Endodermal cell (in vitro differentiated cells): ENCODE measurements at regions not wholly inside any gene's neighbourhood (a gene's known extent, or its start where the extent isn't known, plus 50 kb on each side); places are given as distances from the start of the nearest gene placed in this dataset.

Source experiments
- DNase-seq: peaks from one replicate; pipeline ENCODE4 v3.0.0-alpha.2; 2017
- H3K27ac ChIP-seq: 2 replicates; pipeline ENCODE4 v1.5.1; 2013; ENCODE audit warnings: mild to moderate bottlenecking, low read depth, low read length, moderate library complexity
- H3K27me3 ChIP-seq: 2 replicates; pipeline ENCODE4 v1.6.1; 2013; ENCODE audit warnings: mild to moderate bottlenecking, low read length, moderate library complexity; ENCODE audit not compliant: insufficient read depth, control insufficient read depth, poor library complexity, severe bottlenecking
- H3K36me3 ChIP-seq: 2 replicates; pipeline ENCODE4 v1.7.0; 2013; ENCODE audit warnings: mild to moderate bottlenecking, low read length, moderate library complexity; ENCODE audit not compliant: control insufficient read depth, insufficient read depth
- H3K4me1 ChIP-seq: one replicate; pipeline ENCODE4 v1.7.0; 2013; ENCODE audit warnings: low read length; ENCODE audit not compliant: control insufficient read depth, insufficient read depth
- H3K4me3 ChIP-seq: 2 replicates; pipeline ENCODE4 v1.5.1; 2013; ENCODE audit warnings: mild to moderate bottlenecking, low read length, moderate library complexity
- H3K9ac ChIP-seq: 2 replicates; pipeline ENCODE4 v1.6.1; 2013; ENCODE audit warnings: mild to moderate bottlenecking, low read length, moderate library complexity; ENCODE audit not compliant: poor library complexity, severe bottlenecking; ENCODE audit errors: extremely low read depth
- H3K9me3 ChIP-seq: 2 replicates; pipeline ENCODE4 v1.6.1; 2013; ENCODE audit warnings: mild to moderate bottlenecking, low read length, moderate library complexity; ENCODE audit not compliant: control insufficient read depth
- H3K27ac Mint-ChIP-seq: 2 replicates; pipeline ENCODE4 v1.8.0; 2020; ENCODE audit warnings: mixed read lengths
- H3K27me3 Mint-ChIP-seq: 2 replicates; pipeline ENCODE4 v1.8.0; 2021; ENCODE audit warnings: mild to moderate bottlenecking, mixed read lengths; ENCODE audit not compliant: insufficient read depth
- H3K36me3 Mint-ChIP-seq: 2 replicates; pipeline ENCODE4 v1.8.0; 2020; ENCODE audit warnings: low read depth, mixed read lengths
- H3K4me1 Mint-ChIP-seq: 2 replicates; pipeline ENCODE4 v1.8.0; 2020; ENCODE audit warnings: mixed read lengths
- H3K4me3 Mint-ChIP-seq: 2 replicates; pipeline ENCODE4 v1.8.0; 2020; ENCODE audit warnings: mild to moderate bottlenecking, moderate library complexity, mixed read lengths
- H3K9me3 Mint-ChIP-seq: 2 replicates; pipeline ENCODE4 v1.8.0; 2020; ENCODE audit warnings: mild to moderate bottlenecking, mixed read lengths
- CTCF ChIP-seq: fragments of 200-600 bp; sonication (generic); conservative IDR thresholded peaks from 2 replicates; pipeline ENCODE4 v1.5.0; 2021; ENCODE audit warnings: antibody characterized with exemption, mild to moderate bottlenecking
- WGBS, 2 experiments: methylation state at CpG; one replicate each; pipeline versions ENCODE4 v1.1.5 to v1.1.7; 2013; ENCODE audit warnings: missing lambda C conversion rate in 2 of 2, mixed read lengths in 1 of 2; ENCODE audit not compliant: insufficient coverage in 1 of 2, insufficient read length in 1 of 2; 5-methylcytosine and 5-hydroxymethylcytosine counted together

DNA sequence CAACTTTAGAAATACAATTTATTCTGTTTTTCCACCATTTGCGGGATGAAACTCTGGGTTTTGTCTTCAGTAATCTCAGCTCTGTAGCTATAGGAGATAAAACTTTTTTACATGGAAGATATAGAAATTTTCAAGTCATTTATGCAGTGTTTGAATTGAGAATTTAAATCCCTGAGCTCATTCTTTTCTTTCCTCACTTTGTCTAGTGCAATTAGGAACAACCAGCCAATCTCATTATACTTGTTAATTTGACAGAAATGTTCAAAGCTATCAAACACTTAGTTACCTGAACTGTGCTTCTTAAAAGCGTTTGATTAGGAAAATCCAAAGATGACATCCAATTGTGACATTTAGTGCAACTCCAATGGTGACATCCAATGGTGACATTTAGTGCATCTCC, 1014.3 kb downstream of the SLITRK5 start:
- Mint-ChIP-seq H3K36me3 (no peaks in the 10 kb centered on the region), H3K27me3 (no peaks in the 10 kb centered on the region), H3K4me3 (no peak overlapping the region), H3K4me1 (no peaks in the 10 kb centered on the region), H3K9me3 (no peaks in the 10 kb centered on the region), H3K27ac (no peak overlapping the region)
- Histone ChIP-seq H3K9me3 (no peaks in the 10 kb centered on the region), H3K4me3 (no peak overlapping the region), H3K27ac (no peak overlapping the region), H3K9ac (no peak overlapping the region), H3K27me3 (no peaks in the 10 kb centered on the region), H3K36me3 (no peaks in the 10 kb centered on the region), H3K4me1 (no peaks in the 10 kb centered on the region)
- DNase-seq = no peak
- WGBS, 2 experiments = 88% methylated on average over 2 of the region's 2 CpGs; no CpG with 5 or more reads in 1 of the 2 experiments
- no peak for TF ChIP-seq CTCF

DNA sequence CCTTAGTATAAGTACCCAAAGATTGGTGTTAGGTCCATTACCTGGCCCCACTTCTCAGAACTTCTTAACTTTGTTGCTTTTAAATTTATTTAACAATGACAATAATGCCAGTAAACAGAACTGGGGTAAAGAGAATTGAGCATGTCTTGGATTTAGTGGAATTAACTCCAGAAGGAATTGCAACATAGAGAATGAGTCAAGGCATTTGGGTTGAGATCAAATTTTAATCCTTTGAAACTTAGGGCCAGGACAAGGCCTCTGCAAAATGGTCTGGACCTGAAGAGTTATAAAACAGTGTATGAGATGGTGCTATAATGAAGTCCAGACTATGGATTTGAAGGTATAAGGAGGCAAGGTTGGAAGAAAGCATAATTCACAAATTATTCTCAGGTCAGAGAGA, 1030.4 kb downstream of the SLITRK5 start:
- no peaks in the 10 kb centered on the region for H3K27me3 Mint-ChIP-seq
- no peak overlapping the region for H3K27ac Mint-ChIP-seq
- no peak overlapping the region for H3K4me3 Mint-ChIP-seq
- Histone ChIP-seq H3K9ac (no peak overlapping the region), H3K27me3 (no peaks in the 10 kb centered on the region), H3K4me1 (peaks cover 2% of the 10 kb centered on the region), H3K9me3 (peaks cover 12% of the 10 kb centered on the region), H3K36me3 (no peaks in the 10 kb centered on the region), H3K4me3 (no peak overlapping the region), H3K27ac (no peak overlapping the region)
- H3K9me3 Mint-ChIP-seq = peaks cover 1% of the 10 kb centered on the region
- peaks cover 18% of the 10 kb centered on the region for H3K4me1 Mint-ChIP-seq
- no peak for TF ChIP-seq CTCF
- no peak for DNase-seq
- no peaks in the 10 kb centered on the region for H3K36me3 Mint-ChIP-seq

DNA sequence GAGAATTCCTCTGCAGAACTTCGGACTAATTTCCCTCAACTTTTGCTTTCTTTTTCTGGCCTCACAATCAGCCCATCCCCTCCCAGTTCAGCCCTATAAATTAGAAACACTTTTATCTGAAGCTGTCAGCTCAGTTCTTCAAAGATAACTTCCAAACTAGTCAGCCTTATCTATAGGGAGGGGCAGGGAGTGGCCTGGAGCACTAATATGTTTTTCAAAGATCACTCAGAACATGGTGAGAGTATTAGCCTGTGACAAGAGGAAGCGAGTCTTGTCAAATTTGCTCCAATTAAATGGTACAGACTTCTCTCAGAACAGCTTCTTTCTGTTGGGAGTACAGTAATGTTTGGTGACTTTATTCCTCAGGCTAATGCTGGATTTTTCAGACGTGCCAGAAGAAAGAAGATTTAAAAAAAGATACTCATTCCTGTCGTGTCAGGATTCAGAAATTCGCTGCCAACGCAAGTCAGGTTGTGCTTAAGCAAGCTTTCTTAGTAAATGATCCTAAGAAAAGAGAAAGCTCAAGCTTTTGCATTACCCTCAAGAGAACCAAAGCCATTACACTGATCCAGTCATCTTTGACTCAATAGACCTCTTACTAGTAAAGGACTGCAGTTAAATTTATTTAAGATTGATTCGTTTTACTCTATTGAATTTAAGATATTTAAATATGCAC, 1033.6 kb downstream of the SLITRK5 start:
- Mint-ChIP-seq H3K4me1 (peaks cover 18% of the 10 kb centered on the region), H3K36me3 (no peaks in the 10 kb centered on the region)
- 86 to 87% methylated on average over 5 to 6 of the region's 7 CpGs for WGBS, 2 experiments

More for the DNA sequence above, 1033.6 kb downstream of the SLITRK5 start:
- H3K4me3 ChIP-seq = no peak overlapping the region
- peaks cover 2% of the 10 kb centered on the region for H3K4me1 ChIP-seq
- TF ChIP-seq CTCF = no peak
- H3K36me3 ChIP-seq = no peaks in the 10 kb centered on the region
- H3K27me3 ChIP-seq = no peaks in the 10 kb centered on the region
- no peaks in the 10 kb centered on the region for H3K27me3 Mint-ChIP-seq
- H3K9me3 ChIP-seq = no peaks in the 10 kb centered on the region
- no peak overlapping the region for H3K4me3 Mint-ChIP-seq
- H3K9ac ChIP-seq = no peak overlapping the region
- H3K27ac Mint-ChIP-seq = no peak overlapping the region
- no peak overlapping the region for H3K27ac ChIP-seq
- no peak for DNase-seq
- H3K9me3 Mint-ChIP-seq = no peaks in the 10 kb centered on the region
